ENCODE measurements at regions not wholly inside any gene's neighbourhood (a gene's known extent, or its start where the extent isn't known, plus 50 kb on each side); places are given as distances from the start of the nearest gene placed in this dataset.
"Not testable (repeated sequence)": the region's sequence is repeated elsewhere in the genome, so short reads cannot be mapped to it uniquely, and the experiment has no call there.

- Histone ChIP-seq H3K14ac (ENCODE audit: low read length) (peak overlapping the region; percentile 82), H4K91ac (ENCODE audit: low read depth, low read length) (peak overlapping the region; percentile 84), H3K4ac (ENCODE audit: low read depth, low read length) (peak overlapping the region; percentile 29), H2BK120ac (ENCODE audit: insufficient read depth, low read length, poor library complexity) (peak overlapping the region; percentile 89), H2BK12ac (ENCODE audit: low read length) (peak overlapping the region; percentile 83), H3K9me3 (ENCODE audit: insufficient read depth, low read depth, low read length) (no peaks in the 10 kb centered on the region), H3K79me2 (ENCODE audit: control insufficient read depth, insufficient read depth, low read length, poor library complexity) (peaks cover 2% of the 10 kb centered on the region), H3K4me2 (ENCODE audit: low read length) (no peak overlapping the region), H2AFZ (ENCODE audit: insufficient read depth, low read length, poor library complexity) (peak overlapping the region; percentile 44), H3K79me1 (ENCODE audit: low read length) (peaks cover 7% of the 10 kb centered on the region), H3K4me3 (ENCODE audit: low read depth, low read length) (peak overlapping the region; percentile 0), H4K8ac (ENCODE audit: low read depth, low read length) (peak overlapping the region; percentile 74), H2AK5ac (ENCODE audit: low read length) (peak overlapping the region; percentile 71), H3K4me1 (ENCODE audit: control insufficient read depth in 1 of 2, insufficient read depth in 2 of 2, low read length in 2 of 2) (peaks cover 11 to 16% of the 10 kb centered on the region in 2 experiments), H2BK5ac (ENCODE audit: low read depth, low read length, poor library complexity) (no peak overlapping the region), H3K27me3 (ENCODE audit: insufficient read depth, low read length) (no peaks in the 10 kb centered on the region), H3K27ac (ENCODE audit: low read depth, low read length) (peak overlapping the region; percentile 31), H3K23ac (ENCODE audit: low read length) (no peak overlapping the region), H3K18ac (ENCODE audit: low read length) (peak overlapping the region; percentile 80), H3K36me3 (ENCODE audit: control insufficient read depth in 1 of 2, insufficient read depth in 2 of 2, low read length in 2 of 2) (no peaks in the 10 kb centered on the region), H3K9ac (ENCODE audit: low read length) (no peak overlapping the region), H4K12ac (ENCODE audit: low read depth, low read length) (no peak overlapping the region)
- DNase-seq: peak in 1 of 2 donors; percentile 40
- no CpG with 5 or more reads among the region's 9 CpGs for WGBS (ENCODE audit: extremely low coverage, insufficient coverage, insufficient read length)
These were observed 62.8 kb upstream of the CSPG4 start for GRCh38 chr15:75775296-75776064.

- not testable (repeated sequence) for H4K91ac ChIP-seq (ENCODE audit: low read depth, low read length); H2BK5ac ChIP-seq (ENCODE audit: low read depth, low read length, poor library complexity); H3K9me3 ChIP-seq (ENCODE audit: insufficient read depth, low read depth, low read length); H4K12ac ChIP-seq (ENCODE audit: low read depth, low read length); H3K23ac ChIP-seq (ENCODE audit: low read length); H3K4me2 ChIP-seq (ENCODE audit: low read length); H3K79me1 ChIP-seq (ENCODE audit: low read length); H2AK5ac ChIP-seq (ENCODE audit: low read length); H3K4ac ChIP-seq (ENCODE audit: low read depth, low read length); H2BK120ac ChIP-seq (ENCODE audit: insufficient read depth, low read length, poor library complexity); H3K18ac ChIP-seq (ENCODE audit: low read length); DNase-seq; H2BK12ac ChIP-seq (ENCODE audit: low read length); H3K36me3 ChIP-seq (ENCODE audit: control insufficient read depth in 1 of 2, insufficient read depth in 2 of 2, low read length in 2 of 2); H4K8ac ChIP-seq (ENCODE audit: low read depth, low read length); H3K14ac ChIP-seq (ENCODE audit: low read length); H3K27me3 ChIP-seq (ENCODE audit: insufficient read depth, low read length); H3K9ac ChIP-seq (ENCODE audit: low read length); H3K27ac ChIP-seq (ENCODE audit: low read depth, low read length); H3K4me3 ChIP-seq (ENCODE audit: low read depth, low read length); H3K79me2 ChIP-seq (ENCODE audit: control insufficient read depth, insufficient read depth, low read length, poor library complexity); H2AFZ ChIP-seq (ENCODE audit: insufficient read depth, low read length, poor library complexity)
- WGBS (ENCODE audit: extremely low coverage, insufficient coverage, insufficient read length): no CpG with 5 or more reads among the region's 3 CpGs
- peaks cover 11 to 13% of the 10 kb centered on the region in 2 experiments for H3K4me1 ChIP-seq (ENCODE audit: control insufficient read depth in 1 of 2, insufficient read depth in 2 of 2, low read length in 2 of 2)
These were observed 61.3 kb upstream of the CSPG4 start for GRCh38 chr15:75773974-75774373.

GRCh38 chr15:75771054-75771453, 58.4 kb upstream of the CSPG4 start:
- H2BK120ac ChIP-seq (ENCODE audit: insufficient read depth, low read length, poor library complexity); H3K18ac ChIP-seq (ENCODE audit: low read length): not testable (repeated sequence)

GRCh38 chr15:75770131-75770530, 57.5 kb upstream of the CSPG4 start:
- H2BK12ac ChIP-seq (ENCODE audit: low read length): no peak overlapping the region

More at GRCh38 chr15:75771054-75771453, 58.4 kb upstream of the CSPG4 start:
- not testable (repeated sequence) for H3K4me2 ChIP-seq (ENCODE audit: low read length); DNase-seq; H3K4me1 ChIP-seq (ENCODE audit: control insufficient read depth in 1 of 2, insufficient read depth in 2 of 2, low read length in 2 of 2); H3K14ac ChIP-seq (ENCODE audit: low read length); H3K23ac ChIP-seq (ENCODE audit: low read length); H3K4ac ChIP-seq (ENCODE audit: low read depth, low read length); H3K36me3 ChIP-seq (ENCODE audit: control insufficient read depth in 1 of 2, insufficient read depth in 2 of 2, low read length in 2 of 2); H3K79me1 ChIP-seq (ENCODE audit: low read length); H3K79me2 ChIP-seq (ENCODE audit: control insufficient read depth, insufficient read depth, low read length, poor library complexity); H4K12ac ChIP-seq (ENCODE audit: low read depth, low read length); H3K27me3 ChIP-seq (ENCODE audit: insufficient read depth, low read length); H2AFZ ChIP-seq (ENCODE audit: insufficient read depth, low read length, poor library complexity); H3K27ac ChIP-seq (ENCODE audit: low read depth, low read length); H2AK5ac ChIP-seq (ENCODE audit: low read length); H2BK12ac ChIP-seq (ENCODE audit: low read length); H3K9ac ChIP-seq (ENCODE audit: low read length); H3K9me3 ChIP-seq (ENCODE audit: insufficient read depth, low read depth, low read length); H2BK5ac ChIP-seq (ENCODE audit: low read depth, low read length, poor library complexity); H4K91ac ChIP-seq (ENCODE audit: low read depth, low read length); H3K4me3 ChIP-seq (ENCODE audit: low read depth, low read length); H4K8ac ChIP-seq (ENCODE audit: low read depth, low read length)
- no CpG with 5 or more reads among the region's 2 CpGs for WGBS (ENCODE audit: extremely low coverage, insufficient coverage, insufficient read length)

More at GRCh38 chr15:75770131-75770530, 57.5 kb upstream of the CSPG4 start:
- no peaks in the 10 kb centered on the region for H3K36me3 ChIP-seq (ENCODE audit: control insufficient read depth in 1 of 2, insufficient read depth in 2 of 2, low read length in 2 of 2)
- H3K79me1 ChIP-seq (ENCODE audit: low read length): no peaks in the 10 kb centered on the region
- no peak overlapping the region for H3K23ac ChIP-seq (ENCODE audit: low read length)
- no peak overlapping the region for H2BK120ac ChIP-seq (ENCODE audit: insufficient read depth, low read length, poor library complexity)
- no peaks in the 10 kb centered on the region for H3K4me1 ChIP-seq (ENCODE audit: control insufficient read depth in 1 of 2, insufficient read depth in 2 of 2, low read length in 2 of 2)
- DNase-seq: no peak
- H3K4me2 ChIP-seq (ENCODE audit: low read length): no peak overlapping the region
- WGBS (ENCODE audit: extremely low coverage, insufficient coverage, insufficient read length): no CpG with 5 or more reads among the region's 3 CpGs
- H3K79me2 ChIP-seq (ENCODE audit: control insufficient read depth, insufficient read depth, low read length, poor library complexity): no peaks in the 10 kb centered on the region
- H4K91ac ChIP-seq (ENCODE audit: low read depth, low read length): no peak overlapping the region
- no peak overlapping the region for H3K27ac ChIP-seq (ENCODE audit: low read depth, low read length)
- H3K4ac ChIP-seq (ENCODE audit: low read depth, low read length): no peak overlapping the region
- H2AFZ ChIP-seq (ENCODE audit: insufficient read depth, low read length, poor library complexity): no peak overlapping the region
- H3K9ac ChIP-seq (ENCODE audit: low read length): no peak overlapping the region
- no peaks in the 10 kb centered on the region for H3K9me3 ChIP-seq (ENCODE audit: insufficient read depth, low read depth, low read length)
- H2AK5ac ChIP-seq (ENCODE audit: low read length): no peak overlapping the region
- H3K4me3 ChIP-seq (ENCODE audit: low read depth, low read length): no peak overlapping the region
- no peak overlapping the region for H2BK5ac ChIP-seq (ENCODE audit: low read depth, low read length, poor library complexity)
- H3K18ac ChIP-seq (ENCODE audit: low read length): no peak overlapping the region
- no peak overlapping the region for H4K8ac ChIP-seq (ENCODE audit: low read depth, low read length)
- no peak overlapping the region for H3K14ac ChIP-seq (ENCODE audit: low read length)
- H3K27me3 ChIP-seq (ENCODE audit: insufficient read depth, low read length): no peaks in the 10 kb centered on the region
- no peak overlapping the region for H4K12ac ChIP-seq (ENCODE audit: low read depth, low read length)
